SK-N-SH treated with all-trans-retinoic acid at 6 μM for 48 hours (cell line): ENCODE measurements at regions not wholly inside any gene's neighbourhood (a gene's known extent, or its start where the extent isn't known, plus 50 kb on each side); places are given as distances from the start of the nearest gene placed in this dataset.

Experiments used
- CSRNP3 ChIP-seq: fragments of 250-450 bp; sonication (Bioruptor Pico); IDR thresholded peaks from 2 replicates; pipeline ENCODE4 v1.5.1; 2021; ENCODE audit warnings: mild to moderate bottlenecking, moderate library complexity
- POU6F1 ChIP-seq: fragments of 250-450 bp; sonication (Bioruptor Pico); IDR thresholded peaks from 2 replicates; pipeline ENCODE4 v1.8.0; 2021; ENCODE audit warnings: low read depth, mild to moderate bottlenecking, moderate library complexity, borderline replicate concordance
- RARB ChIP-seq: fragments of 250-450 bp; sonication (Bioruptor Pico); IDR thresholded peaks from 2 replicates; pipeline ENCODE4 v1.8.0; 2021; ENCODE audit warnings: mild to moderate bottlenecking, moderate library complexity
- SNAI2 ChIP-seq: fragments of 250-450 bp; sonication (Bioruptor Pico); IDR thresholded peaks from 2 replicates; pipeline ENCODE4 v1.5.0; 2020; ENCODE audit warnings: mild to moderate bottlenecking, moderate library complexity
- ZNF8 ChIP-seq: fragments of 450-650 bp; formaldehyde crosslinking; IDR thresholded peaks from 2 replicates; pipeline ENCODE4 v1.5.0; 2020; ENCODE audit warnings: mild to moderate bottlenecking, moderate library complexity

- TF ChIP-seq ZNF8, result no peak
- TF ChIP-seq SNAI2 (CRISPR knock-in tag), result no peak
- no peak for TF ChIP-seq RARB (CRISPR knock-in tag)
- no peak for TF ChIP-seq CSRNP3 (CRISPR knock-in tag)
- no peak for TF ChIP-seq POU6F1 (CRISPR knock-in tag)
These were observed 118.9 kb upstream of the SYT6 start for GRCh38 chr1:114272593-114272992.
